22Rv1 (cell line): ENCODE measurements at regions not wholly inside any gene's neighbourhood (a gene's known extent, or its start where the extent isn't known, plus 50 kb on each side); places are given as distances from the start of the nearest gene placed in this dataset.
"Not testable (repeated sequence)": the region's sequence is repeated elsewhere in the genome, so short reads cannot be mapped to it uniquely, and the experiment has no call there.

Source experiments
- H3K27ac ChIP-seq: fragments of 450-650 bp; 2 replicates; pipeline ENCODE4 v1.5.1; 2017
- CTCF ChIP-seq: fragments of 450-650 bp; IDR thresholded peaks from 2 replicates; pipeline ENCODE4 v1.5.1; 2017; ENCODE audit warnings: mild to moderate bottlenecking
- ZFX ChIP-seq: fragments of 450-650 bp; IDR thresholded peaks from 2 replicates; pipeline ENCODE4 v1.6.1; 2017; ENCODE audit warnings: antibody characterized with exemption, borderline replicate concordance

- TF ChIP-seq ZFX (no peak), CTCF (no peak)
- H3K27ac ChIP-seq: no peak overlapping the region
Measured at GRCh38 chr5:34460496-34460895, 195.6 kb upstream of the RAI14 start.

- no peak overlapping the region for H3K27ac ChIP-seq
- TF ChIP-seq CTCF: no peak
- TF ChIP-seq ZFX: no peak
Measured at GRCh38 chr5:34464829-34465228, 191.3 kb upstream of the RAI14 start.

GRCh38 chr5:34465301-34465700, 190.8 kb upstream of the RAI14 start:
- not testable (repeated sequence) for H3K27ac ChIP-seq

- peak overlapping the region; percentile 39; the same call in 1 of the 2 replicates for H3K27ac ChIP-seq
Measured at GRCh38 chr5:34466519-34467388, 189.4 kb upstream of the RAI14 start.

- TF ChIP-seq CTCF: no peak
- TF ChIP-seq ZFX: no peak
- H3K27ac ChIP-seq: no peak overlapping the region
Measured at GRCh38 chr5:34467436-34467835, 188.7 kb upstream of the RAI14 start.

- H3K27ac ChIP-seq: not testable (repeated sequence)
Measured at GRCh38 chr5:34467984-34468383, 188.1 kb upstream of the RAI14 start.

GRCh38 chr5:34469971-34470370, 186.2 kb upstream of the RAI14 start:
- no peak for TF ChIP-seq CTCF
- TF ChIP-seq ZFX: no peak
- H3K27ac ChIP-seq: no peak overlapping the region

- TF ChIP-seq ZFX (no peak), CTCF (peak; percentile 97)
- H3K27ac ChIP-seq: no peak overlapping the region
Measured at GRCh38 chr5:34474573-34475021, 181.5 kb upstream of the RAI14 start.

- TF ChIP-seq CTCF: no peak
- H3K27ac ChIP-seq: no peak overlapping the region
Measured at GRCh38 chr5:34475249-34475966, 180.7 kb upstream of the RAI14 start.
